Caco-2 (cell line): ENCODE measurements at regions not wholly inside any gene's neighbourhood (a gene's known extent, or its start where the extent isn't known, plus 50 kb on each side); places are given as distances from the start of the nearest gene placed in this dataset.

ENCODE experiments used
- BruUV-seq: library from RNA; stranded (reverse); fragments of 400-500 nt; replicated peaks from 2 replicates; lab custom pipeline; 2021; lab: Mats Ljungman, UMichigan
- CTCF ChIA-PET: fragments of 300-600 bp; sonication (Branson Sonifier 250); formaldehyde crosslinking; loops from one replicate; lab custom pipeline; 2022; ENCODE audit warnings: antibody characterized with exemption; lab: Charles Lee
- POLR2A ChIA-PET: fragments of 300-600 bp; sonication (Branson Sonifier 250); formaldehyde crosslinking; loops from one replicate; lab custom pipeline; 2022; ENCODE audit warnings: antibody characterized with exemption; lab: Charles Lee
- DNase-seq, 2 experiments: peaks; one replicate each; pipeline versions ENCODE4 v3.0.0 to v3.0.0-alpha.2; 2020 to 2022
- H3K27me3 ChIP-seq: replicated peaks from 2 replicates; pipeline ENCODE4 v1.6.0; 2011; ENCODE audit warnings: low read length; ENCODE audit not compliant: control insufficient read depth, insufficient read depth
- H3K36me3 ChIP-seq: 2 replicates; pipeline ENCODE4 v1.5.1; 2011; ENCODE audit warnings: low read length; ENCODE audit not compliant: control insufficient read depth, insufficient read depth
- H3K4me1 ChIP-seq: fragments of 250-450 bp; sonication (Bioruptor Pico); 2 replicates; pipeline ENCODE4 v1.5.1; 2020; ENCODE audit warnings: mild to moderate bottlenecking
- H3K4me3 ChIP-seq: 2 replicates; pipeline ENCODE4 v1.5.1; 2011; ENCODE audit warnings: low read depth, mild to moderate bottlenecking, control low read depth, low read length
- H3K9me3 ChIP-seq: fragments of 250-450 bp; sonication (Bioruptor Pico); 2 replicates; pipeline ENCODE4 v1.5.1; 2020; ENCODE audit warnings: mild to moderate bottlenecking, moderate library complexity
- H3K27ac Mint-ChIP-seq: one replicate; pipeline ENCODE4 v1.8.0; 2022; ENCODE audit warnings: mixed read lengths; ENCODE audit not compliant: unreplicated experiment
- H3K27me3 Mint-ChIP-seq: one replicate; pipeline ENCODE4 v1.8.0; 2022; ENCODE audit warnings: mixed read lengths; ENCODE audit not compliant: insufficient read depth, unreplicated experiment
- H3K36me3 Mint-ChIP-seq: one replicate; pipeline ENCODE4 v1.8.0; 2022; ENCODE audit warnings: mild to moderate bottlenecking, mixed read lengths; ENCODE audit not compliant: insufficient read depth, unreplicated experiment
- H3K4me1 Mint-ChIP-seq: one replicate; pipeline ENCODE4 v1.8.0; 2022; ENCODE audit warnings: low read depth, mixed read lengths; ENCODE audit not compliant: unreplicated experiment
- H3K4me3 Mint-ChIP-seq: one replicate; pipeline ENCODE4 v1.8.0; 2022; ENCODE audit warnings: mild to moderate bottlenecking, moderate library complexity, mixed read lengths; ENCODE audit not compliant: unreplicated experiment
- H3K9me3 Mint-ChIP-seq: one replicate; pipeline ENCODE4 v1.8.0; 2022; ENCODE audit warnings: mixed read lengths; ENCODE audit not compliant: unreplicated experiment
- CTCF ChIP-seq, 2 experiments: fragments of 200-600 bp in 1 of 2; IDR thresholded peaks; 1 replicate in 1 of 2; 2 replicates in 1 of 2; pipeline versions ENCODE4 v1.5.1 to v1.8.0; 2011 to 2022; ENCODE audit warnings: antibody characterized with exemption in 1 of 2, control low read depth in 1 of 2, inconsistent platforms in 1 of 2, low read depth in 1 of 2, low read length in 1 of 2, mild to moderate bottlenecking in 1 of 2, moderate library complexity in 1 of 2; ENCODE audit not compliant: insufficient read depth in 1 of 2, severe bottlenecking in 1 of 2, unreplicated experiment in 1 of 2
- intact Hi-C: fragments of 100-400 bp; cut with micrococcal nuclease; formaldehyde crosslinking; loops from one replicate; pipeline ENCODE4 v1.10.0; 2022; ENCODE audit not compliant: unreplicated experiment

DNA sequence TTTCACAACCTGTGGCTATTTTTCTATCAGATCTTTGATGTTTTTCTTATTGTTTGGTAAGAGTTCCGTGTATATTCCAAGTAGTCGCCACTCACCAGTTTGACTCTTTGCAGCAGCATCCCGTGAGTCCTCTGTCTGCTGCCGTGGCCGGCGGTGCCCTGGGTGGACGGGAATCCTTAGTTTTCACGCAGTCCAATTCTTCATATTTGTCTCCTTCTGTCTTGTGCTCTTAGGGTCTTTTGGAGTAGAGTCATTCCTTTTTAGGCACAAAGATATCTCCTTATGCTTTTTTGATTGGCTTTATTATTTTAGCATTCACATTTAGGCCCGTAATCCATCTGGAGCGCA is 94.9 kb upstream of the MSX1 start:
- Histone ChIP-seq H3K9me3 (no peaks in the 10 kb centered on the region), H3K36me3 (no peaks in the 10 kb centered on the region), H3K27me3 (no peaks in the 10 kb centered on the region), H3K4me1 (no peaks in the 10 kb centered on the region), H3K4me3 (no peak overlapping the region)
- Mint-ChIP-seq H3K27me3 (no peaks in the 10 kb centered on the region), H3K4me1 (no peaks in the 10 kb centered on the region), H3K4me3 (no peak overlapping the region), H3K9me3 (no peaks in the 10 kb centered on the region), H3K27ac (no peak overlapping the region), H3K36me3 (no peaks in the 10 kb centered on the region)
- TF ChIP-seq CTCF (IDR thresholded peaks at IDR 0.05; ENCODE audit: insufficient read depth in 1 of 2, low read depth in 1 of 2, low read length in 1 of 2, severe bottlenecking in 1 of 2, unreplicated experiment in 1 of 2) = no peak
- POLR2A ChIA-PET = no interaction called here
- CTCF ChIA-PET = no interaction called here
- intact Hi-C loops = no loop called here
- no TSS peak for BruUV-seq
- DNase-seq = no peak

DNA sequence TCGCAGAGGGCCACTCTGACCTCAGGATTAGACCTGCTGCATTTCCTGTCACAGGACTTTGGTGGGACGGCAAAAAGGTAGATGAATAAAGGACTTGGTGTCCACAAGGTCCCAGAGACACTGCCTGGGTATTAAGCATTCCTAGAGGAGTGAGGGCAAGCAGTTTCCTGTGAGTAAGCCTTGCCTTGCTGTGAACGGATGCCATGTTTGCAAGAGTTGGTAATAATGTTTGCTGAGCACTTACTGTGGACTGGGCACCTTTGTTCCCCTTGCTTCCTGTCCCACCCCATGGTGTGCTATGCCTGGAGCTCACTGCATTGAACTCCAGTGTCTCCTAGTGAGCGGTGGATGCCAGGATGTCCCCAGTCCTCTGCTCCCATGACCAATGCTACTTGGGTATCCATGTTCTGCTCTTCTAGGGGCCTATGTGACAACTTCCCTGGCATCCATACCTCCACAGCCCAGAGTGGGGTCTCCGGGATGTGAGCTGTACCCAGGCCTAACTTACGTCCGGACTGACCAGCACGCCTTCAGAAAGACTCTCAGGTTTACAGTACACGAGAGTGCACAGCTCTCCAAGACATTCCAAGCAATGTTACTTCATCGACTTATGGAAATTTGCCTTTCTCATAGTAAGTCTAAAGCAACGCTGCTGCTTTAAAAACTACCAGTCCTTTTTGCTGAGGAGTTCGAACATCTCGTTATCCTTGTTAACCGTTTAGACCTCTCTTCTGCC is 95.5 kb upstream of the MSX1 start:
- H3K4me3 ChIP-seq = no peak overlapping the region
- H3K36me3 Mint-ChIP-seq = no peaks in the 10 kb centered on the region
- CTCF ChIA-PET = no interaction called here
- POLR2A ChIA-PET = no interaction called here
- no peaks in the 10 kb centered on the region for H3K9me3 ChIP-seq
- no peaks in the 10 kb centered on the region for H3K27me3 ChIP-seq
- no peaks in the 10 kb centered on the region for H3K9me3 Mint-ChIP-seq
- no peaks in the 10 kb centered on the region for H3K36me3 ChIP-seq
- H3K4me1 ChIP-seq = no peaks in the 10 kb centered on the region
- BruUV-seq = no TSS peak
- intact Hi-C loops = no loop called here
- no peaks in the 10 kb centered on the region for H3K4me1 Mint-ChIP-seq
- DNase-seq = no peak
- no peak overlapping the region for H3K27ac Mint-ChIP-seq
- no peak overlapping the region for H3K4me3 Mint-ChIP-seq
- TF ChIP-seq CTCF (IDR thresholded peaks at IDR 0.05; ENCODE audit: insufficient read depth in 1 of 2, low read depth in 1 of 2, low read length in 1 of 2, severe bottlenecking in 1 of 2, unreplicated experiment in 1 of 2) = no peak
- H3K27me3 Mint-ChIP-seq = no peaks in the 10 kb centered on the region

- H3K4me1 ChIP-seq = no peaks in the 10 kb centered on the region
- intact Hi-C loops = no loop called here
- no peak overlapping the region for H3K4me3 ChIP-seq
- Mint-ChIP-seq H3K27me3 (no peaks in the 10 kb centered on the region), H3K27ac (no peak overlapping the region), H3K4me1 (no peaks in the 10 kb centered on the region), H3K4me3 (no peak overlapping the region), H3K36me3 (no peaks in the 10 kb centered on the region), H3K9me3 (no peaks in the 10 kb centered on the region)
- no peaks in the 10 kb centered on the region for H3K27me3 ChIP-seq
- no peaks in the 10 kb centered on the region for H3K9me3 ChIP-seq
- ChIA-PET POLR2A (no interaction called here), CTCF (no interaction called here)
- BruUV-seq = no TSS peak
- H3K36me3 ChIP-seq = no peaks in the 10 kb centered on the region
- no peak for DNase-seq
- TF ChIP-seq CTCF (IDR thresholded peaks at IDR 0.05; ENCODE audit: insufficient read depth in 1 of 2, low read depth in 1 of 2, low read length in 1 of 2, severe bottlenecking in 1 of 2, unreplicated experiment in 1 of 2) = no peak
Observed at GRCh38 chr4:4762909-4763821, 96.3 kb upstream of the MSX1 start.
